SKM-1 treated with dmso at 0.1 percent for 144 hours (cell line): ENCODE measurements at regions not wholly inside any gene's neighbourhood (a gene's known extent, or its start where the extent isn't known, plus 50 kb on each side); places are given as distances from the start of the nearest gene placed in this dataset.

Experiments
- DNase-seq: peaks from one replicate; lab custom pipeline; 2025; ENCODE audit not compliant: unreplicated experiment; lab: John Stamatoyannopoulos, UW

- no peak for DNase-seq
Observed at GRCh38 chr3:79843180-79843579, 75.4 kb upstream of the ROBO1 start.

- DNase-seq = no peak
Observed at GRCh38 chr3:79835701-79836100, 67.9 kb upstream of the ROBO1 start.

- no peak for DNase-seq
Observed at GRCh38 chr3:79824166-79824565, 56.4 kb upstream of the ROBO1 start.

GRCh38 chr3:79822076-79822475 is 54.3 kb upstream of the ROBO1 start:
- DNase-seq = no peak

- DNase-seq = no peak
Observed at GRCh38 chr3:79820089-79820488, 52.3 kb upstream of the ROBO1 start.

GRCh38 chr3:79818015-79818414 is 50.2 kb upstream of the ROBO1 start:
- no peak for DNase-seq
